SK-N-SH (cell line): ENCODE measurements at regions not wholly inside any gene's neighbourhood (a gene's known extent, or its start where the extent isn't known, plus 50 kb on each side); places are given as distances from the start of the nearest gene placed in this dataset.

Experiments
- ELF1 ChIP-seq: IDR thresholded peaks from 2 replicates; pipeline ENCODE4 v1.4.0; 2012
- EP300 ChIP-seq, 2 experiments: IDR thresholded peaks; 2 replicates each; pipeline versions ENCODE4 v1.4.0 to v1.6.1; 2012; ENCODE audit warnings: borderline replicate concordance in 1 of 2, low read depth in 1 of 2, low read length in 1 of 2
- GABPA ChIP-seq: IDR thresholded peaks from 2 replicates; pipeline ENCODE4 v1.4.0; 2012; ENCODE audit warnings: low read depth, mild to moderate bottlenecking
- GATA2 ChIP-seq: sonication (generic); formaldehyde crosslinking; IDR thresholded peaks from 2 replicates; pipeline ENCODE4 v1.5.0; 2020; ENCODE audit warnings: mild to moderate bottlenecking, missing genetic modification reagents
- NFIC ChIP-seq: IDR thresholded peaks from 2 replicates; pipeline ENCODE4 v1.4.0; 2012; ENCODE audit warnings: borderline replicate concordance
- PBX3 ChIP-seq: IDR thresholded peaks from 2 replicates; pipeline ENCODE4; 2012
- POLR2AphosphoS5 ChIP-seq: IDR thresholded peaks from 2 replicates; pipeline ENCODE4 v1.6.1; 2012; ENCODE audit warnings: low read depth, low read length
- RAD21 ChIP-seq: IDR thresholded peaks from 2 replicates; pipeline ENCODE4 v1.6.1; 2012; ENCODE audit warnings: mild to moderate bottlenecking, low read length
- RFX5 ChIP-seq: IDR thresholded peaks from 2 replicates; pipeline ENCODE4 v1.6.1; 2012; ENCODE audit warnings: mild to moderate bottlenecking, improper control_type of control experiment, low read length
- SIN3A ChIP-seq: IDR thresholded peaks from 2 replicates; pipeline ENCODE4 v1.6.1; 2012; ENCODE audit warnings: low read depth, mild to moderate bottlenecking, low read length, moderate library complexity, borderline replicate concordance
- ZBTB33 ChIP-seq: IDR thresholded peaks from 2 replicates; pipeline ENCODE4 v1.4.0; 2012; ENCODE audit warnings: low read depth, borderline replicate concordance
- TF ChIP-seq, protein P1 (sequence below): fragments of 200-600 bp; sonication (generic); IDR thresholded peaks from 2 replicates; pipeline ENCODE4 v1.6.1; 2017; ENCODE audit warnings: antibody characterized with exemption, mild to moderate bottlenecking, moderate library complexity
- TF ChIP-seq, protein P2 (sequence below): fragments of 150-350 bp; IDR thresholded peaks from 2 replicates; pipeline ENCODE4 v1.6.1; 2017; ENCODE audit warnings: antibody characterized with exemption, low read length, low read depth, borderline replicate concordance
- TF ChIP-seq, protein P3 (sequence below): fragments of 150-350 bp; IDR thresholded peaks from 2 replicates; pipeline ENCODE4 v1.6.1; 2016; ENCODE audit warnings: mild to moderate bottlenecking, low read depth, low read length

DNA sequence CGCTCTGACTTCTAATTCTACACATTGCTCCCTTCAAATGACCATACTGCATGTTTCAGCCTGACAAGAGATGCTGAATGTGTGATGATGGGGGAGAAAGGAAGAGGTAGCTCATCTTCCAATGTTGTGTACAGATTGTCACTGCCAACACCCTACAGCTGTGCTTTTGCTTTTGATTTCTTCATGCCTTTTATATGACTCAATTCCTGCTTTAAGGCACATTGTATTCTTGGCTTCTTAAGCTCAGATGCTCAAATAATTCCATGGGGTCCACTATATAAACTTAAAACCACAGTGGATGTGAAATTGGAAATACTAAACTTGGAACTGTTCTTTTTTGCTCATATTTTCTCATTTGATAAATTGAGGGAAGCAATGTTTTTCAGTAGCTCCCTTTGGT, 183.2 kb upstream of the WDFY3 start:
- TF ChIP-seq, protein P1, sequence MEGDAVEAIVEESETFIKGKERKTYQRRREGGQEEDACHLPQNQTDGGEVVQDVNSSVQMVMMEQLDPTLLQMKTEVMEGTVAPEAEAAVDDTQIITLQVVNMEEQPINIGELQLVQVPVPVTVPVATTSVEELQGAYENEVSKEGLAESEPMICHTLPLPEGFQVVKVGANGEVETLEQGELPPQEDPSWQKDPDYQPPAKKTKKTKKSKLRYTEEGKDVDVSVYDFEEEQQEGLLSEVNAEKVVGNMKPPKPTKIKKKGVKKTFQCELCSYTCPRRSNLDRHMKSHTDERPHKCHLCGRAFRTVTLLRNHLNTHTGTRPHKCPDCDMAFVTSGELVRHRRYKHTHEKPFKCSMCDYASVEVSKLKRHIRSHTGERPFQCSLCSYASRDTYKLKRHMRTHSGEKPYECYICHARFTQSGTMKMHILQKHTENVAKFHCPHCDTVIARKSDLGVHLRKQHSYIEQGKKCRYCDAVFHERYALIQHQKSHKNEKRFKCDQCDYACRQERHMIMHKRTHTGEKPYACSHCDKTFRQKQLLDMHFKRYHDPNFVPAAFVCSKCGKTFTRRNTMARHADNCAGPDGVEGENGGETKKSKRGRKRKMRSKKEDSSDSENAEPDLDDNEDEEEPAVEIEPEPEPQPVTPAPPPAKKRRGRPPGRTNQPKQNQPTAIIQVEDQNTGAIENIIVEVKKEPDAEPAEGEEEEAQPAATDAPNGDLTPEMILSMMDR = no peak
- TF ChIP-seq ZBTB33 (no peak), RFX5 (no peak), GABPA (no peak), EP300 (IDR thresholded peaks at IDR 0.05; ENCODE audit: borderline replicate concordance in 1 of 2, low read depth in 1 of 2, low read length in 1 of 2) (no peak), ELF1 (no peak), SIN3A (no peak), PBX3 (no peak), GATA2 (no peak), POLR2AphosphoS5 (no peak), NFIC (no peak), RAD21 (no peak)
- TF ChIP-seq, protein P2, sequence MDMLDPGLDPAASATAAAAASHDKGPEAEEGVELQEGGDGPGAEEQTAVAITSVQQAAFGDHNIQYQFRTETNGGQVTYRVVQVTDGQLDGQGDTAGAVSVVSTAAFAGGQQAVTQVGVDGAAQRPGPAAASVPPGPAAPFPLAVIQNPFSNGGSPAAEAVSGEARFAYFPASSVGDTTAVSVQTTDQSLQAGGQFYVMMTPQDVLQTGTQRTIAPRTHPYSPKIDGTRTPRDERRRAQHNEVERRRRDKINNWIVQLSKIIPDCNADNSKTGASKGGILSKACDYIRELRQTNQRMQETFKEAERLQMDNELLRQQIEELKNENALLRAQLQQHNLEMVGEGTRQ = no peak
- TF ChIP-seq, protein P3, sequence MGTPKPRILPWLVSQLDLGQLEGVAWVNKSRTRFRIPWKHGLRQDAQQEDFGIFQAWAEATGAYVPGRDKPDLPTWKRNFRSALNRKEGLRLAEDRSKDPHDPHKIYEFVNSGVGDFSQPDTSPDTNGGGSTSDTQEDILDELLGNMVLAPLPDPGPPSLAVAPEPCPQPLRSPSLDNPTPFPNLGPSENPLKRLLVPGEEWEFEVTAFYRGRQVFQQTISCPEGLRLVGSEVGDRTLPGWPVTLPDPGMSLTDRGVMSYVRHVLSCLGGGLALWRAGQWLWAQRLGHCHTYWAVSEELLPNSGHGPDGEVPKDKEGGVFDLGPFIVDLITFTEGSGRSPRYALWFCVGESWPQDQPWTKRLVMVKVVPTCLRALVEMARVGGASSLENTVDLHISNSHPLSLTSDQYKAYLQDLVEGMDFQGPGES = no peak
